CD14-positive monocyte (primary cell): ENCODE measurements at regions not wholly inside any gene's neighbourhood (a gene's known extent, or its start where the extent isn't known, plus 50 kb on each side); places are given as distances from the start of the nearest gene placed in this dataset.

ENCODE experiments used
- DNase-seq, 3 donors: peaks; one replicate each; pipeline ENCODE4 v3.0.0-alpha.2; 2011 to 2022
- H2AFZ ChIP-seq: 2 replicates; pipeline ENCODE4 v1.6.0; 2012; ENCODE audit warnings: mild to moderate bottlenecking, low read depth, low read length, inconsistent platforms; ENCODE audit not compliant: insufficient read depth, poor library complexity, severe bottlenecking
- H3K27ac ChIP-seq, 2 donors: 1 replicate in 1 of 2; 2 replicates in 1 of 2; pipeline ENCODE4 v1.5.1; 2012 to 2013; ENCODE audit warnings: low read length in 2 of 2, control low read depth in 1 of 2, inconsistent platforms in 1 of 2, low read depth in 1 of 2, mild to moderate bottlenecking in 1 of 2
- H3K27me3 ChIP-seq, 2 donors: one replicate each; pipeline versions ENCODE4 v1.6.0 to v1.6.1; 2011 to 2013; ENCODE audit warnings: low read length in 2 of 2; ENCODE audit not compliant: control insufficient read depth in 2 of 2, insufficient read depth in 2 of 2
- H3K36me3 ChIP-seq, 2 donors: replicated peaks in 1 of 2; 1 replicate in 1 of 2; 2 replicates in 1 of 2; pipeline versions ENCODE4 v1.5.1 to v1.6.1; 2012 to 2013; ENCODE audit warnings: low read length in 2 of 2, control low read depth in 1 of 2, inconsistent platforms in 1 of 2, mild to moderate bottlenecking in 1 of 2; ENCODE audit not compliant: insufficient read depth in 2 of 2, control insufficient read depth in 1 of 2
- H3K4me1 ChIP-seq, 2 donors: 1 replicate in 1 of 2; 2 replicates in 1 of 2; pipeline versions ENCODE4 v1.5.1 to v1.6.1; 2012 to 2013; ENCODE audit warnings: low read length in 2 of 2, control low read depth in 1 of 2, inconsistent platforms in 1 of 2, mild to moderate bottlenecking in 1 of 2, moderate library complexity in 1 of 2; ENCODE audit not compliant: insufficient read depth in 2 of 2, control insufficient read depth in 1 of 2
- H3K4me2 ChIP-seq: replicated peaks from 2 replicates; pipeline ENCODE3; 2012; ENCODE audit warnings: low read length, moderate library complexity, mild to moderate bottlenecking; ENCODE audit not compliant: poor library complexity, severe bottlenecking; ENCODE audit errors: extremely low read depth
- H3K4me3 ChIP-seq, 3 experiments: fragments of 200-600 bp in 1 of 3; sonication (generic) in 1 of 3; replicated peaks in 1 of 3; 1 replicate in 2 of 3; 2 replicates in 1 of 3; pipeline ENCODE4 v1.5.1; 2011 to 2013; ENCODE audit warnings: low read length in 3 of 3, mild to moderate bottlenecking in 3 of 3, control low read depth in 2 of 3, low read depth in 2 of 3, inconsistent platforms in 1 of 3, moderate library complexity in 1 of 3
- H3K79me2 ChIP-seq: 2 replicates; pipeline ENCODE4 v1.6.0; 2012; ENCODE audit warnings: mild to moderate bottlenecking, control low read depth, inconsistent platforms, low read length, moderate library complexity; ENCODE audit not compliant: insufficient read depth
- H3K9ac ChIP-seq: 2 replicates; pipeline ENCODE4 v1.6.0; 2017; ENCODE audit warnings: low read length, mild to moderate bottlenecking; ENCODE audit not compliant: insufficient read depth, poor library complexity, severe bottlenecking
- H3K9me3 ChIP-seq, 2 donors: replicated peaks in 1 of 2; 1 replicate in 1 of 2; 2 replicates in 1 of 2; pipeline versions ENCODE4 v1.5.1 to v1.6.1; 2012 to 2013; ENCODE audit warnings: low read length in 2 of 2, control low read depth in 1 of 2; ENCODE audit not compliant: control insufficient read depth in 1 of 2, insufficient read depth in 1 of 2
- H4K20me1 ChIP-seq: 2 replicates; pipeline ENCODE4 v1.6.0; 2012; ENCODE audit warnings: mild to moderate bottlenecking, low read length, control low read depth, moderate library complexity; ENCODE audit not compliant: insufficient read depth
- H3K27ac Mint-ChIP-seq, 7 donors: one replicate each; pipeline ENCODE4 v1.8.0; 2020; ENCODE audit warnings: mild to moderate bottlenecking in 7 of 7, mixed read lengths in 7 of 7, moderate library complexity in 6 of 7, inconsistent platforms in 2 of 7
- H3K27me3 Mint-ChIP-seq, 3 donors: one replicate each; pipeline ENCODE4 v1.8.0; 2021 to 2022; ENCODE audit warnings: low read depth in 3 of 3, mild to moderate bottlenecking in 3 of 3, mixed read lengths in 3 of 3, moderate library complexity in 3 of 3, inconsistent platforms in 1 of 3
- H3K36me3 Mint-ChIP-seq, 2 donors: one replicate each; pipeline ENCODE4 v1.8.0; 2020; ENCODE audit warnings: mixed read lengths in 2 of 2, inconsistent platforms in 1 of 2, mild to moderate bottlenecking in 1 of 2
- H3K4me1 Mint-ChIP-seq: one replicate; pipeline ENCODE4 v1.8.0; 2020; ENCODE audit warnings: mild to moderate bottlenecking, mixed read lengths
- H3K4me3 Mint-ChIP-seq, 2 donors: one replicate each; pipeline ENCODE4 v1.8.0; 2020; ENCODE audit warnings: mild to moderate bottlenecking in 2 of 2, mixed read lengths in 2 of 2, moderate library complexity in 1 of 2
- H3K9me3 Mint-ChIP-seq, 7 donors: one replicate each; pipeline ENCODE4 v1.8.0; 2020 to 2022; ENCODE audit warnings: mixed read lengths in 7 of 7, mild to moderate bottlenecking in 6 of 7, moderate library complexity in 6 of 7, inconsistent platforms in 2 of 7
- WGBS: methylation state at CpG from one replicate; pipeline ENCODE4 v1.1.5; 2013; ENCODE audit warnings: missing lambda C conversion rate; ENCODE audit not compliant: insufficient coverage; 5-methylcytosine and 5-hydroxymethylcytosine counted together
- intact Hi-C, 2 donors: fragments of 100-400 bp; cut with micrococcal nuclease; formaldehyde crosslinking; loops; one replicate each; pipeline versions ENCODE4 v1.15.0 to v1.15.1; 2023
- TF ChIP-seq, protein P1 (sequence below): fragments of 200-600 bp; IDR thresholded peaks from one replicate; pipeline ENCODE4 v1.8.0; 2022; ENCODE audit warnings: antibody characterized with exemption, mild to moderate bottlenecking

DNA sequence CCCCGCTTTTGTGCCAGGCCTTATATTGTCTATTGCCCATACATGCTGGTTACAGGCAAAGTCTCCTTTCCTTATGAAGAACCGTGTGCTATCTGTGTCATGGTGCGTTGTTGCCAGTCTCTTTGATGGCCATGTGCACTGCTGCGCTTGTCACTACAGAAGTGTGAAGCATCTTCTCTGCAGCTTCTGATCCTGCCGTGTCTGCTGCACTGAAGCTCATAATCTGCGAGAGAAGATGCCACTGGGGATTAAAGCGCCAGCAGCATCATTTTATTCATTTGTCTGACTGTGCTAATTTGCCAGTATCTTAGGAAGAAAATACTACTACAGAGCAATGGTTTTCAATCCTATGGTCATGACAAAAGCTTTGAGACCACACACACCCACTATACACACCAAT is 330.1 kb downstream of the FAT3 start:
- no peak overlapping the region for H3K4me3 Mint-ChIP-seq
- no peak for DNase-seq
- TF ChIP-seq, protein P1, sequence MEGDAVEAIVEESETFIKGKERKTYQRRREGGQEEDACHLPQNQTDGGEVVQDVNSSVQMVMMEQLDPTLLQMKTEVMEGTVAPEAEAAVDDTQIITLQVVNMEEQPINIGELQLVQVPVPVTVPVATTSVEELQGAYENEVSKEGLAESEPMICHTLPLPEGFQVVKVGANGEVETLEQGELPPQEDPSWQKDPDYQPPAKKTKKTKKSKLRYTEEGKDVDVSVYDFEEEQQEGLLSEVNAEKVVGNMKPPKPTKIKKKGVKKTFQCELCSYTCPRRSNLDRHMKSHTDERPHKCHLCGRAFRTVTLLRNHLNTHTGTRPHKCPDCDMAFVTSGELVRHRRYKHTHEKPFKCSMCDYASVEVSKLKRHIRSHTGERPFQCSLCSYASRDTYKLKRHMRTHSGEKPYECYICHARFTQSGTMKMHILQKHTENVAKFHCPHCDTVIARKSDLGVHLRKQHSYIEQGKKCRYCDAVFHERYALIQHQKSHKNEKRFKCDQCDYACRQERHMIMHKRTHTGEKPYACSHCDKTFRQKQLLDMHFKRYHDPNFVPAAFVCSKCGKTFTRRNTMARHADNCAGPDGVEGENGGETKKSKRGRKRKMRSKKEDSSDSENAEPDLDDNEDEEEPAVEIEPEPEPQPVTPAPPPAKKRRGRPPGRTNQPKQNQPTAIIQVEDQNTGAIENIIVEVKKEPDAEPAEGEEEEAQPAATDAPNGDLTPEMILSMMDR, result no peak
- no peak overlapping the region for H3K27ac Mint-ChIP-seq
- Histone ChIP-seq H4K20me1 (no peaks in the 10 kb centered on the region), H3K4me3 (no peak overlapping the region), H2AFZ (no peak overlapping the region), H3K27me3 (no peaks in the 10 kb centered on the region), H3K79me2 (no peaks in the 10 kb centered on the region), H3K27ac (no peak overlapping the region), H3K9me3 (no peaks in the 10 kb centered on the region), H3K4me1 (no peaks in the 10 kb centered on the region), H3K4me2 (no peak overlapping the region), H3K36me3 (no peaks in the 10 kb centered on the region), H3K9ac (no peak overlapping the region)
- peaks cover 0 to 2% (median 0%) of the 10 kb centered on the region in 7 donors for H3K9me3 Mint-ChIP-seq
- intact Hi-C loops, result no loop called here
- no peaks in the 10 kb centered on the region for H3K4me1 Mint-ChIP-seq
- no peaks in the 10 kb centered on the region for H3K36me3 Mint-ChIP-seq
- H3K27me3 Mint-ChIP-seq, result peaks cover 0 to 1% (median 0%) of the 10 kb centered on the region in 3 donors
- WGBS, result 96% methylated on average over 6 of the region's 7 CpGs

DNA sequence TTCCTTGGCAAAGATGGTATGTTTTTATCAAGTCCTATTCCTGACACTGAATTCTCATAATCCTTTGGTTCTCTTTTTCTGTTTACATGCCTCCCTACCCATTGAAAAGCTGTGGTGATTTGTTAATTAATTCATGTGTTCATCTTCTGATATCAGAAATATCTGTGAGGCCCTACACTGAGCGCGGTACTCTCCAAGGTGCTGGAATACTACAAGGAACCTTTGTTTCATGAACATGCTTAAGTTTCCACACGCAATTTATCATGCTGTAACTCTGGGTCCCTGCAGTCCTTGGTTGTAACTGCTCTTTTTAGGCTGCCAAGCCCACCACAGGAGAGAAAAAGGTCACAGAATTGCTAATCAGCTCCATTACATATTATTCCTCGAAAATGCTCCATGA is 331.8 kb downstream of the FAT3 start:
- no peaks in the 10 kb centered on the region for H3K27me3 ChIP-seq
- H3K4me3 Mint-ChIP-seq, result no peak overlapping the region
- H2AFZ ChIP-seq, result no peak overlapping the region
- H3K79me2 ChIP-seq, result no peaks in the 10 kb centered on the region
- WGBS, result 71% methylated on average over 3 of the region's 4 CpGs
- H3K4me1 Mint-ChIP-seq, result no peaks in the 10 kb centered on the region
- no peak overlapping the region for H3K4me2 ChIP-seq
- no peak overlapping the region for H3K4me3 ChIP-seq
- no peaks in the 10 kb centered on the region for H4K20me1 ChIP-seq
- DNase-seq, result no peak
- peaks cover 0 to 2% (median 0%) of the 10 kb centered on the region in 7 donors for H3K9me3 Mint-ChIP-seq
- no peak overlapping the region for H3K9ac ChIP-seq
- H3K9me3 ChIP-seq, result no peaks in the 10 kb centered on the region
- no peaks in the 10 kb centered on the region for H3K36me3 Mint-ChIP-seq
- TF ChIP-seq, protein P1, result no peak
- no peak overlapping the region for H3K27ac Mint-ChIP-seq
- intact Hi-C loops, result no loop called here
- no peak overlapping the region for H3K27ac ChIP-seq
- H3K36me3 ChIP-seq, result no peaks in the 10 kb centered on the region
- H3K27me3 Mint-ChIP-seq, result peaks cover 0 to 1% (median 0%) of the 10 kb centered on the region in 3 donors
- H3K4me1 ChIP-seq, result no peaks in the 10 kb centered on the region
